Loucy (cell line): ENCODE measurements at regions not wholly inside any gene's neighbourhood (a gene's known extent, or its start where the extent isn't known, plus 50 kb on each side); places are given as distances from the start of the nearest gene placed in this dataset.

Experiments used
- H2AFZ ChIP-seq: fragments of 200-600 bp; sonication (generic); 2 replicates; pipeline ENCODE4 v1.6.0; 2016; ENCODE audit warnings: antibody characterized with exemption, mild to moderate bottlenecking, low read length, moderate library complexity
- H3F3A ChIP-seq: fragments of 200-600 bp; 2 replicates; pipeline ENCODE4 v1.6.0; 2016; ENCODE audit warnings: antibody characterized with exemption, low read depth, mild to moderate bottlenecking
- H3K27me3 ChIP-seq: fragments of 200-600 bp; sonication (generic); 2 replicates; pipeline ENCODE4 v1.6.1; 2014; ENCODE audit warnings: low read length, mild to moderate bottlenecking; ENCODE audit not compliant: insufficient read depth, poor library complexity, severe bottlenecking
- H3K36me3 ChIP-seq: fragments of 200-600 bp; sonication (generic); 2 replicates; pipeline ENCODE4 v1.6.1; 2016; ENCODE audit warnings: low read length; ENCODE audit not compliant: insufficient read depth
- H3K4me1 ChIP-seq: fragments of 200-600 bp; sonication (generic); 2 replicates; pipeline ENCODE4 v1.5.1; 2014; ENCODE audit warnings: low read length, mild to moderate bottlenecking; ENCODE audit not compliant: insufficient read depth, poor library complexity, severe bottlenecking
- H3K4me2 ChIP-seq: fragments of 200-600 bp; sonication (generic); 2 replicates; pipeline ENCODE4 v1.6.0; 2014; ENCODE audit warnings: antibody characterized with exemption, low read length, low read depth, mild to moderate bottlenecking; ENCODE audit not compliant: poor library complexity, severe bottlenecking
- H3K4me3 ChIP-seq: fragments of 200-600 bp; sonication (generic); 2 replicates; pipeline ENCODE4 v1.5.1; 2014; ENCODE audit warnings: low read length, mild to moderate bottlenecking, mixed read lengths; ENCODE audit not compliant: poor library complexity, severe bottlenecking
- H3K79me2 ChIP-seq: fragments of 200-600 bp; sonication (generic); 2 replicates; pipeline ENCODE4 v1.6.1; 2014; ENCODE audit warnings: low read length; ENCODE audit not compliant: insufficient read depth
- H3K9ac ChIP-seq: fragments of 200-600 bp; sonication (generic); 2 replicates; pipeline ENCODE4 v1.6.0; 2014; ENCODE audit warnings: mild to moderate bottlenecking, low read depth, low read length, moderate library complexity; ENCODE audit not compliant: poor library complexity, severe bottlenecking
- H3K9me2 ChIP-seq: fragments of 200-600 bp; sonication (generic); replicated peaks from 2 replicates; pipeline ENCODE4 v1.6.1; 2016; ENCODE audit warnings: low read depth, low read length, mixed read lengths
- H3K9me3 ChIP-seq: fragments of 200-600 bp; sonication (generic); 2 replicates; pipeline ENCODE4 v1.6.1; 2014; ENCODE audit warnings: mild to moderate bottlenecking, antibody characterized with exemption, low read length, low read depth; ENCODE audit not compliant: insufficient read depth
- H4K20me1 ChIP-seq: fragments of 200-600 bp; sonication (generic); 2 replicates; pipeline ENCODE4 v1.6.0; 2014; ENCODE audit warnings: antibody characterized with exemption, low read length, mild to moderate bottlenecking; ENCODE audit not compliant: insufficient read depth, poor library complexity, severe bottlenecking
- EZH2phosphoT487 ChIP-seq: fragments of 200-600 bp; IDR thresholded peaks from 2 replicates; pipeline ENCODE4 v1.6.1; 2018; ENCODE audit warnings: antibody characterized with exemption, mild to moderate bottlenecking, moderate library complexity, borderline replicate concordance
- TF ChIP-seq, protein P1 (sequence below): fragments of 200-600 bp; sonication (generic); conservative IDR thresholded peaks from 2 replicates; pipeline ENCODE4 v1.5.1; 2014; ENCODE audit warnings: mild to moderate bottlenecking, antibody characterized with exemption, low read length

DNA sequence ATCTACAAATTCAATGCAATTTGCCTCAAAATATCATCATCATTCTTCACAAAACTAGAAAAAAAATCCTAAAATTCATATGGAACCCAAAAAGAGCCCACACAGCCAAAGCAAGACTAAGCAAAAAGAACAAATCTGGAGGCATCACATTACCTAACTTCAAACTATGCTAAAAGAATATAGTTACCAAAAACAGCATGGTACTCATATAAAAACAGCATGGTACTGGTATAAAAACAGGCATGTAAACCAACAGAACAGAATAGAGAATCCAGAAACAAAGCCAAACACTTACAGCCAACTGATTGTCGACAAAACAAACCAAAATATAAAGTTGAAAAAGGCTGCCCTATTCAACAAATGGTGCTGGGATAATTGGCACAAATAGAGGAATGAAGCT is 278.1 kb downstream of the TPBG start:
- H3K9me3 ChIP-seq = no peaks in the 10 kb centered on the region
- H3K9ac ChIP-seq = no peak overlapping the region
- H3K27me3 ChIP-seq = no peaks in the 10 kb centered on the region
- TF ChIP-seq, protein P1, sequence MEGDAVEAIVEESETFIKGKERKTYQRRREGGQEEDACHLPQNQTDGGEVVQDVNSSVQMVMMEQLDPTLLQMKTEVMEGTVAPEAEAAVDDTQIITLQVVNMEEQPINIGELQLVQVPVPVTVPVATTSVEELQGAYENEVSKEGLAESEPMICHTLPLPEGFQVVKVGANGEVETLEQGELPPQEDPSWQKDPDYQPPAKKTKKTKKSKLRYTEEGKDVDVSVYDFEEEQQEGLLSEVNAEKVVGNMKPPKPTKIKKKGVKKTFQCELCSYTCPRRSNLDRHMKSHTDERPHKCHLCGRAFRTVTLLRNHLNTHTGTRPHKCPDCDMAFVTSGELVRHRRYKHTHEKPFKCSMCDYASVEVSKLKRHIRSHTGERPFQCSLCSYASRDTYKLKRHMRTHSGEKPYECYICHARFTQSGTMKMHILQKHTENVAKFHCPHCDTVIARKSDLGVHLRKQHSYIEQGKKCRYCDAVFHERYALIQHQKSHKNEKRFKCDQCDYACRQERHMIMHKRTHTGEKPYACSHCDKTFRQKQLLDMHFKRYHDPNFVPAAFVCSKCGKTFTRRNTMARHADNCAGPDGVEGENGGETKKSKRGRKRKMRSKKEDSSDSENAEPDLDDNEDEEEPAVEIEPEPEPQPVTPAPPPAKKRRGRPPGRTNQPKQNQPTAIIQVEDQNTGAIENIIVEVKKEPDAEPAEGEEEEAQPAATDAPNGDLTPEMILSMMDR = no peak
- no peak for TF ChIP-seq EZH2phosphoT487
- no peaks in the 10 kb centered on the region for H3K79me2 ChIP-seq
- H3K4me3 ChIP-seq = no peak overlapping the region
- H2AFZ ChIP-seq = no peak overlapping the region
- H3K9me2 ChIP-seq = no peaks in the 10 kb centered on the region
- no peaks in the 10 kb centered on the region for H3K4me1 ChIP-seq
- no peaks in the 10 kb centered on the region for H3F3A ChIP-seq
- no peaks in the 10 kb centered on the region for H3K36me3 ChIP-seq
- no peaks in the 10 kb centered on the region for H4K20me1 ChIP-seq
- no peak overlapping the region for H3K4me2 ChIP-seq

DNA sequence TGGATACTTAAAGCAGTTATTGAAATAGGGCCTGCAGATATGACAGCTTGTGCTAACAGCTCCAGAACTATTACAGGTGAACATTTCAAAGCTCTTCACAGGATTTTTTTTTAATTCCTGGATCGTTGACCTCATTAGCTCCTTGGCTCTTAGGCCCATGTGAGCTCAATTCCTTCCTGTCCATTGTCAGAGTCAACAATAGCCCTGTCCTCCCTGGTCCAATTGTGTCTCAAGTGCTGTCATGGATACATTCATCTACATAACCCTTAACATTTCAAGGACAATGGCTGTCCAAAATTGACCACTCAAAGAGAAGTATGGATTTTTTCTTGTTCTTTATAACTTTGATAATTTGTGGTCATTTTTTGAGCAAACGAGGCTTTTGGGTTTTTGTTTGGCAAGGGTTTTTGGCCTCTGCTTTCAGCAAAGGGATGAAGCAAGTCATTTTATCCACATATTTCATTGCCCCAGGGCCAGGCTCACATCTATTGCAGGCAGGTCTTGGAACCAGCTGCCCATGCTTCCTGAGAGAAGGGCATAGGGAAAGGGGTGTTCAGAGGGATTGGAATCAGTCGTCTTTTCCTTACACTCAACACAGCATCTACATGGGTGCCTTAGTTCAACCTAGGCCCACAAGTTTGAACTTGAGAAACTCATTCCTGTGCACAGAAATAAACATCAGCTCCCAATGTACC is 282.1 kb downstream of the TPBG start:
- Histone ChIP-seq H3K4me1 (no peaks in the 10 kb centered on the region), H3K4me2 (no peak overlapping the region), H3F3A (no peaks in the 10 kb centered on the region), H3K4me3 (no peak overlapping the region), H3K9me3 (no peaks in the 10 kb centered on the region), H3K9me2 (no peaks in the 10 kb centered on the region), H4K20me1 (no peaks in the 10 kb centered on the region), H3K27me3 (no peaks in the 10 kb centered on the region), H3K9ac (no peak overlapping the region), H3K36me3 (no peaks in the 10 kb centered on the region), H3K79me2 (no peaks in the 10 kb centered on the region), H2AFZ (no peak overlapping the region)
- TF ChIP-seq, protein P1 = no peak
- no peak for TF ChIP-seq EZH2phosphoT487

DNA sequence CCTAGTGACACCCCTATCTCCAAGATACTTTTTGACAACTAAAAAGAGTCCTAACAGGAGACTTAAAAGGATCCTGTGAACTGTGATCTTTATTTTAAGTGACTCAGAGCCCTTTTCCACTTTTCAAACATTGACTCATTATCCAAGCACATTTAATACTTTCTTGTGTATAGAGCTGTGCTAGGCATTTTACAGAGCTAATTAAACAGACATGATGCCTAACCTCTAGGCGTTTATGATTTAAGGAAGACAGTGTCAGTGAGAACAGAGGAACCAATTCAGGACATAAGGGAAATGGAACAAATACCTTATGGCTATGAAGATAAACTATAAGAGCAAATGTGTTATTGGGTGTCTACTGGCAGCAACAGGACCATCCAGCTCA is 282.6 kb downstream of the TPBG start:
- no peak overlapping the region for H2AFZ ChIP-seq
- H3K4me2 ChIP-seq = no peak overlapping the region
- H3K36me3 ChIP-seq = no peaks in the 10 kb centered on the region
- no peak overlapping the region for H3K4me3 ChIP-seq
- H3K4me1 ChIP-seq = no peaks in the 10 kb centered on the region
- no peak overlapping the region for H3K9ac ChIP-seq
- no peaks in the 10 kb centered on the region for H3K9me2 ChIP-seq
- no peaks in the 10 kb centered on the region for H3K79me2 ChIP-seq
- H3K27me3 ChIP-seq = no peaks in the 10 kb centered on the region
- H3K9me3 ChIP-seq = no peaks in the 10 kb centered on the region
- no peaks in the 10 kb centered on the region for H4K20me1 ChIP-seq
- H3F3A ChIP-seq = no peaks in the 10 kb centered on the region
- TF ChIP-seq, protein P1 = no peak
- TF ChIP-seq EZH2phosphoT487 = no peak
